ENCODE measurements at regions not wholly inside any gene's neighbourhood (a gene's known extent, or its start where the extent isn't known, plus 50 kb on each side); places are given as distances from the start of the nearest gene placed in this dataset.
"Not testable (repeated sequence)": the region's sequence is repeated elsewhere in the genome, so short reads cannot be mapped to it uniquely, and the experiment has no call there.

DNA sequence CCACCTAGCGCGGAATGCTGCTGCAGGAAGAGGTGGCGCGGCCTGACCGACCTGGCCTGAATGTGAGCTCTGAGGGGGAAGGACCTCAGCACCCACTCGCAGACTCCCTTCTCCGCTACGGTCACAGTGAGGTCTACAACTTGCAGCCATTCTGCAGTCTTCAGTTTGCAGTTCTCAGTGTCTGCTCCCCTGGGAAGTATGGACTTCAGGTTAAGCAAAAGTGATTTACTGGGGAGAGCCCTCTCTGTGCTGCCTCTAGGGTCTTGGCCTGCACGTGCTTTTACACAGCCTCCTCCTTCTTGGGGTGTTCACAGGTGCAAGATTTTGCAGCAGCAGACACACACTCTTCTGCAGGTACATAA, 296.0 kb downstream of the OMA1 start:
- DNase-seq: no peak

DNA sequence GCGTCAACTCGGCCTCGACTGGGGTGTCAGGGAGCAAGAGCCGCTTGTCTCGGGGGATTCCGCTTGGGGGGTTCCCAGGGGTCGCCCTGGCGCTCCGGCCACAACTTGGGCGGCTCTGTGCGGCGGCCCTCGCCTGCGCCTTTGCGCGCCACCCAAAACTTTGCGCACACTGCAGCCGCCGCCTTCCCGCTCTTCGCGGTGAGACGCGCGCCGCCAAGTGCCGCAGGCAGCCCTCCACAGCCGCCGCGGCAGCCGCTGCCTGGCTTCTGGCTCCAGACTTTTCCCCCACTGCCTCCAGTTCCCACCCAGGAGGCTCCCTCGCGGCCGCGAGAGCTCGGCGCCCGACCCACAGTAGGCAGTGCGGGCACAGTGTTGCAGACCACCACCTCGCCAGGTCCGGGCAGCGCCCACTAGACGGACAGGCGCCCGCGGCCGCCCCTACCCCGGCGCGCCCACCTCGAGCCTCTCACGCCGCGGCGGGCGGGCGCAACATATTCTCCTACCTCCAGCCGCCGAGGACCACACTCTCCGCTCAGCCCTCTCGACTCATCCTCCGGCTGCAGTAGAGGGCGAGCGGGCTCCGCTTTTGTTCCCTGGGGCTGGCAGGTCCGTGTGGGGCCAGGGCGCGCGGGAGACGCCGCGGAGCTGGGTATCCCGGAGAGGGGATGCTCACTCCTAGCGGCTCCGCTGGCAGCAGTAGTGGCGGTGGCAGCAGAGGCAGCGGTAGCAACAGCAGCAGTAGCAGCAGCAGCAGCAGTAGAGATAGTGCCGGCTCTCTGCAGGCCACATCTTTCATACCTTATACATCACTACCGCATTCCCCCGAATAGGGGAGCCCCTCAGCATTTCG, 296.6 kb downstream of the OMA1 start:
- peak; percentile 57 to 72 for DNase-seq

DNA sequence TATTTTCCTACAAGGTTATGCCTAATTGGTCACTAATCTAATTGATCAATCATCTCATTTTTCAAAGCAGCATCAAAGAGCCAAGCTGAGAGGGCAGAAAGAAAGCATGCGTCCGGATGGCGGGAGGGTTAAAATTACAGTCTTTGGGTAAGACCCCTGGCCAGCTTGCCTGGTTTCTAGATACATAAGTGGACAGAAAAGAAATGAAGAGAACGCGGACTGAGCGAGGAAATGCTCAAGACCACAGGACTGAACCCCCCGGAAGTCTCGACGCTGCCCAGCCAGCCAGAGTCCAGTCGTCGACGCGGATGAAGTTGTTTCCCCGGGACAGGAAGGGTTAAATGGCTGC, 297.2 kb downstream of the OMA1 start:
- DNase-seq: no peak

DNA sequence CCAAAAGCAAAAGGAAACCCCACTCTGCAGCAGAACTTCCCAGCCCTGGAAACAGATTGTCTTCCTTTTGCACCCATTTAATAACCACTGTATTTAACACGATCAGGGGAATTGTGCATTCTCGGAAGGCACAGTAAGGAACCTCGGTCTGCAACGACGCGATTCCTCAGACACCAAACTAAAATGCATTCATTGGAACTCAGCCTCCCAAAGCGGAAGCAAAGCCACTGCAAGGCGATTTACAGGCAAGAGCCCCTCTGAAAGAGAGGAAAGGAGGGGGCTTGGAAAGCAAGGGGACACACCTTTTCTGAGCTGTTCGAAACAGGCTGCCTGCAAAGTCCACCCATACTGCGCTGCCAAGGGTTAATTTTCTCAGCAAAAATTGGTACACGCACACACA, 297.7 kb downstream of the OMA1 start:
- DNase-seq: no peak

GRCh38 chr1:58248072-58248471, 298.5 kb downstream of the OMA1 start:
- no peak for DNase-seq

- DNase-seq: no peak
Measured at GRCh38 chr1:58246549-58246948, 300.0 kb downstream of the OMA1 start.

- no peak for DNase-seq
Measured at GRCh38 chr1:58244872-58245271, 301.7 kb downstream of the OMA1 start.

GRCh38 chr1:58238846-58239245, 307.7 kb downstream of the OMA1 start:
- no peak for DNase-seq

- DNase-seq: no peak
Measured at GRCh38 chr1:58233729-58234128, 312.8 kb downstream of the OMA1 start.

DNA sequence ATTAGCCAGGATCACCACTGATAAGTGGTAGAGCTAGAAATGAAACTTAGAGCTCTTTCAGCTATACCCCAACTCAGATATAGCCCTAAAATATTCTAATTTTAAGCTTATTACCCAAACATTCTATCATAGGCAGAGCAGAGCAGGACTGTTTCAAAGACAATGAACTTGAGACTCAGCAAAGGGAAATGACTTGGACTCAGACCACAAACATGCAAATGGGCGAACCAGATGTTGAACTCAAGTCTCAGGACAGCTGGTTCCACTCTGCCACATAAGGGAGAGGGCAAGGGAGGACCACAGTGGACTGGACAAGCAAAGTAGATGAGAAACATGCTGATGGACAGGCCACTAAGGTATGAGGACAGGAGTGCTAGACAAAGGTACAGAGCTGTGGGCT, 315.3 kb downstream of the OMA1 start:
- DNase-seq: no peak

DNA sequence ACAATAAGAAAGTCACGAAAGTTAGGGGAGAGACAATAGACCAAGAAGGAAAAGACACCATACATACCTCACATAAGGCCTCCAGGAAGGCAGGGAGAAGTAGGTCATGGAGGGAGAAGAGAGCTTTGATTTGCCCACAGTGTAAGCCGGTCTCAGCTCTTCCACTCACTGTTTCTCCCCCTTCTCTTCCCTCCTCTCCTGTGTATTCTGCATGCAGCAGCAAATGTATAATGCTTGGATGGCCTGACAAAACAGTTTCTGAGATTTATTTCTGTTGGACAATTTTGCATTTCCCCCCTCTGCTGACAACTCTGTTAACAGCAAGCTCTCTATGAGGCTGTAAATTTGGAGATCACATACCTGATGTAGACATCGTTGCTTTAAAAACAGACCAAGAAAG, 318.9 kb downstream of the OMA1 start:
- no peak for DNase-seq

- no peak for DNase-seq
Measured at GRCh38 chr1:58223522-58223921, 323.0 kb downstream of the OMA1 start.

GRCh38 chr1:58220836-58221472, 325.6 kb downstream of the OMA1 start:
- DNase-seq: no peak

- not testable (repeated sequence) for DNase-seq
Measured at GRCh38 chr1:58216169-58216568, 330.4 kb downstream of the OMA1 start.

GRCh38 chr1:58214674-58215073, 331.9 kb downstream of the OMA1 start:
- DNase-seq: no peak

DNA sequence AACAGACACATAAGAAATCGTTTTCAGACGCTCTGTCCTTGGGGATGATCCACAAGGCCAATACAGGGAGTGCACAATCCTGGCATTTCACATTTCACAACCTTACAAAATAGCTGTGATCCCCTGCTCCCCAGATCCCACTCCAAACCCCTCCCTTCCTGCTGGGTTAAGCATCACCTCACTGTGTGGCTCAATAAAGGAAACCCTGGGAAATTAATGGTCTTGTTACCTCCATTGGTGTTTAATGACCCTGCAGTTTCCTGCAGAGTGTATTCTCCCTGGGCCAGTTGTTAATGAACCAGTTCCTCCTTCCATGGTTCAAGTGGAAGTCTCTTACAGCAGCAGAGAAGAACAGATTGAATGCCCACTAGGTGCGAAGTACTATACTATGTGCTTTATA, 334.7 kb downstream of the OMA1 start:
- DNase-seq: no peak

GRCh38 chr1:58209575-58209974, 337.0 kb downstream of the OMA1 start:
- DNase-seq: no peak

- no peak for DNase-seq
Measured at GRCh38 chr1:58206749-58207148, 339.8 kb downstream of the OMA1 start.

DNA sequence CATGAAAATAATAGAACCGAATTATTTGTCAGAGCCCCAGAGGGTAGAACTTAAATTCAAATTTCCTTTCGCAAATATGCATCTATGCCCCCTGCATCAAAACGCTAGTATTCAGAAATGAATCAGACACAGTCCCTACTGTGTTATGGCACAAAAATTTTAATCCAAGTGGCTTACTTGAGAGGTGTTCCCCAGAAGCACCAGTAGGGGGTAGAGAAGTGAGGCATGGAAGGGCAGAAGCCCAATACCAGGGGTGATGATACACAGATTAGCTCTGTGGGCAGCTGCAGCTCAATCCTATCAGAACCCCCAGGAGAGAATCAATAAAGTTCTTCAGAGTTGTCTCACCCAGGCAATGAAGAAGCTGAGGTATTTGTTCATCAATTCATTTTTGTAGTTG, 342.2 kb downstream of the OMA1 start:
- no peak for DNase-seq

- no peak for DNase-seq
Measured at GRCh38 chr1:58201492-58202106, 344.9 kb downstream of the OMA1 start.

- no peak for DNase-seq
Measured at GRCh38 chr1:58200437-58200836, 346.1 kb downstream of the OMA1 start.

DNA sequence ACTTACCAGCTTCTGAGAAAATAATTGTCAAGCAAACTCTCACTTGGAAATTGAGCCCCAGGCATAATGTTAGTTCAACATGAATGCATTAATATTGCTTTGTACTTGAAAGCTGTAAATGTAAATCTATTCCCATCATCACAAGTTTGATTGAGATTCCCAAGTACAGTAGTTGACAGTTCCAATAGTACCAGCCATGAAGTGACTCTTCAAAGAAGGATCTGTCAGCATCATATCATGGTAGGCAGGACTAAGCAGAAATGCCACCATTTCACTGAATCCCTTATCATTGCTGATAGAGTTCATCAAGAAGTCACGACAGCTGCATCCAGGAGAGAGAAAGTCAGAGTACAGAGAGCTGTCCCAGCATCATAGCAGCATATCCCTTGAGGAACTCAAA, 348.7 kb downstream of the OMA1 start:
- DNase-seq: no peak

DNA sequence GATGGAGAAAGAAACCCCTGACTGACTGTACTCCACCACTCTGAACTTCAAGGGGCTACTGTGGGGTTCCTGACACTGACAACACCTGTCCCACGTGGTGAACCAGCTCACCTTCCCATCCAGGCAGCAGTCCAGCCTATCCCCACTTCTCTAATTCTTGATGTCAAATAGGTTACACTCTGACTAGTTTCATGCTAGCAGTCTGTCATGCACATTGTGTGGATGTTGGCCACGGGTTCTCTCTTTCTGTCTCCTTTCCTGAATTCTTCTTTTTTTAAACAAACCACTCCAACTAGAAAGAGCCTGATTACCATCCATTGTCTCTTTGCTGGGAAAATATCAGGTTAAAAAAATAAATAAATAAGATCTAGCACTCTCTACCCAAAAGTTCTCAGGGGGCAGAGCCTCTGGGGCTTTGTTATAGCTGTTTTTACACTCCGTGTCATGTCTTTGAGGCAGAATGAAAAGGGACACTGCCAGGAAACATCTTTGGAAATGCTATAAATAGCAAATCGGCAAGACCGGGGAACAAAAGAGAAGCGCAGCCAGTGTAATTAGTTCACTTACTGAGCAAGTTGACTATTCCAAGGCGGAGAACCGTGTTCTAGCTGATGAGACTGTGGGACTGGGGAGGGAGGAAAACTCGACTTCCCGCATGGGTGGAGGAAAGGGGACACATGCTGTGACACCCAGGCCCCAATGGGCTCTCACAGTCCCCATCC, 356.1 kb downstream of the OMA1 start:
- no peak for DNase-seq

GRCh38 chr1:58189453-58189852, 357.1 kb downstream of the OMA1 start:
- DNase-seq: no peak
